ENCODE measurements at regions not wholly inside any gene's neighbourhood (a gene's known extent, or its start where the extent isn't known, plus 50 kb on each side); places are given as distances from the start of the nearest gene placed in this dataset.

- TF ChIP-seq EP300 (IDR thresholded peaks at IDR 0.05) (no peak), CTCF (IDR thresholded peaks at IDR 0.05) (no peak)
Measured at GRCh38 chrX:43560247-43560946, 95.7 kb upstream of the MAOA start.
